Stimulated activated CD8-positive, alpha-beta memory T cell treated with anti-CD3 and anti-CD28 coated beads, Interleukin-4, amount 100 ng/mL, for 24 hours (primary cell): ENCODE measurements at regions not wholly inside any gene's neighbourhood (a gene's known extent, or its start where the extent isn't known, plus 50 kb on each side); places are given as distances from the start of the nearest gene placed in this dataset.
"Not testable (repeated sequence)": the region's sequence is repeated elsewhere in the genome, so short reads cannot be mapped to it uniquely, and the experiment has no call there.

ENCODE experiments used
- DNase-seq: peaks from one replicate; pipeline ENCODE4 v3.0.0-alpha.2; 2020; ENCODE audit warnings: low read depth

- no peak for DNase-seq
These were observed 221.2 kb upstream of the PELI2 start for GRCh38 chr14:55897031-55897430.

GRCh38 chr14:55898938-55899337 is 219.3 kb upstream of the PELI2 start:
- no peak for DNase-seq

- DNase-seq = no peak
These were observed 218.7 kb upstream of the PELI2 start for GRCh38 chr14:55899531-55899930.

GRCh38 chr14:55900749-55901148 is 217.5 kb upstream of the PELI2 start:
- no peak for DNase-seq

GRCh38 chr14:55901291-55901690 is 216.9 kb upstream of the PELI2 start:
- no peak for DNase-seq

GRCh38 chr14:55902241-55902640 is 216.0 kb upstream of the PELI2 start:
- DNase-seq = no peak

- no peak for DNase-seq
These were observed 214.1 kb upstream of the PELI2 start for GRCh38 chr14:55904086-55904485.

GRCh38 chr14:55908106-55908505 is 210.1 kb upstream of the PELI2 start:
- DNase-seq = no peak

- no peak for DNase-seq
These were observed 208.3 kb upstream of the PELI2 start for GRCh38 chr14:55909879-55910278.

- DNase-seq = no peak
These were observed 207.5 kb upstream of the PELI2 start for GRCh38 chr14:55910601-55911243.

- DNase-seq = no peak
These were observed 206.4 kb upstream of the PELI2 start for GRCh38 chr14:55911776-55912175.

GRCh38 chr14:55912344-55912743 is 205.9 kb upstream of the PELI2 start:
- no peak for DNase-seq

GRCh38 chr14:55913324-55914025 is 204.7 kb upstream of the PELI2 start:
- no peak for DNase-seq

- no peak for DNase-seq
These were observed 203.4 kb upstream of the PELI2 start for GRCh38 chr14:55914771-55915170.

- no peak for DNase-seq
These were observed 202.8 kb upstream of the PELI2 start for GRCh38 chr14:55915456-55915855.

GRCh38 chr14:55919800-55920199 is 198.4 kb upstream of the PELI2 start:
- DNase-seq = not testable (repeated sequence)

GRCh38 chr14:55921511-55921910 is 196.7 kb upstream of the PELI2 start:
- no peak for DNase-seq

- no peak for DNase-seq
These were observed 192.2 kb upstream of the PELI2 start for GRCh38 chr14:55926007-55926406.

GRCh38 chr14:55927028-55927427 is 191.2 kb upstream of the PELI2 start:
- DNase-seq = no peak

GRCh38 chr14:55928276-55928675 is 189.9 kb upstream of the PELI2 start:
- no peak for DNase-seq

GRCh38 chr14:55929136-55929535 is 189.1 kb upstream of the PELI2 start:
- DNase-seq = no peak

- DNase-seq = no peak
These were observed 188.0 kb upstream of the PELI2 start for GRCh38 chr14:55930016-55930784.

- DNase-seq = no peak
These were observed 181.5 kb upstream of the PELI2 start for GRCh38 chr14:55936691-55937090.
